ENCODE measurements at regions not wholly inside any gene's neighbourhood (a gene's known extent, or its start where the extent isn't known, plus 50 kb on each side); places are given as distances from the start of the nearest gene placed in this dataset.
"Not testable (repeated sequence)": the region's sequence is repeated elsewhere in the genome, so short reads cannot be mapped to it uniquely, and the experiment has no call there.

- DNase-seq (ENCODE audit: low spot score), result no peak
Observed at GRCh38 chr1:96487971-96488370, 233.6 kb upstream of the PTBP2 start.

- no peak for DNase-seq (ENCODE audit: low spot score)
Observed at GRCh38 chr1:96488777-96489176, 232.8 kb upstream of the PTBP2 start.

GRCh38 chr1:96492236-96492635 lies 229.3 kb upstream of the PTBP2 start:
- no peak for DNase-seq (ENCODE audit: low spot score)

GRCh38 chr1:96498744-96499340 lies 222.7 kb upstream of the PTBP2 start:
- DNase-seq (ENCODE audit: low spot score), result no peak

- no peak for DNase-seq (ENCODE audit: low spot score)
Observed at GRCh38 chr1:96508233-96508632, 213.4 kb upstream of the PTBP2 start.

GRCh38 chr1:96509339-96509738 lies 212.2 kb upstream of the PTBP2 start:
- DNase-seq (ENCODE audit: low spot score), result no peak

GRCh38 chr1:96509951-96510350 lies 211.6 kb upstream of the PTBP2 start:
- DNase-seq (ENCODE audit: low spot score), result no peak

- DNase-seq (ENCODE audit: low spot score), result no peak
Observed at GRCh38 chr1:96510391-96510790, 211.2 kb upstream of the PTBP2 start.

- no peak for DNase-seq (ENCODE audit: low spot score)
Observed at GRCh38 chr1:96510911-96511310, 210.7 kb upstream of the PTBP2 start.

GRCh38 chr1:96513136-96513535 lies 208.4 kb upstream of the PTBP2 start:
- no peak for DNase-seq (ENCODE audit: low spot score)

- no peak for DNase-seq (ENCODE audit: low spot score)
Observed at GRCh38 chr1:96515430-96515829, 206.2 kb upstream of the PTBP2 start.

- DNase-seq (ENCODE audit: low spot score), result no peak
Observed at GRCh38 chr1:96515925-96516324, 205.7 kb upstream of the PTBP2 start.

GRCh38 chr1:96519851-96520578 lies 201.6 kb upstream of the PTBP2 start:
- DNase-seq (ENCODE audit: low spot score), result no peak

GRCh38 chr1:96520579-96520947 lies 201.0 kb upstream of the PTBP2 start:
- no peak for DNase-seq (ENCODE audit: low spot score)

- no peak for DNase-seq (ENCODE audit: low spot score)
Observed at GRCh38 chr1:96521010-96521409, 200.6 kb upstream of the PTBP2 start.

- DNase-seq (ENCODE audit: low spot score), result no peak
Observed at GRCh38 chr1:96521994-96522760, 199.4 kb upstream of the PTBP2 start.

- DNase-seq (ENCODE audit: low spot score), result no peak
Observed at GRCh38 chr1:96522927-96523326, 198.7 kb upstream of the PTBP2 start.

- DNase-seq (ENCODE audit: low spot score), result no peak
Observed at GRCh38 chr1:96524100-96524499, 197.5 kb upstream of the PTBP2 start.

GRCh38 chr1:96525657-96526557 lies 195.7 kb upstream of the PTBP2 start:
- DNase-seq (ENCODE audit: low spot score), result no peak

GRCh38 chr1:96528672-96529071 lies 192.9 kb upstream of the PTBP2 start:
- DNase-seq (ENCODE audit: low spot score), result not testable (repeated sequence)

GRCh38 chr1:96533820-96534219 lies 187.8 kb upstream of the PTBP2 start:
- DNase-seq (ENCODE audit: low spot score), result no peak

- no peak for DNase-seq (ENCODE audit: low spot score)
Observed at GRCh38 chr1:96536581-96536980, 185.0 kb upstream of the PTBP2 start.

All from SK-N-DZ (cell line).